UCSD-AML1 (cell line): ENCODE measurements at regions not wholly inside any gene's neighbourhood (a gene's known extent, or its start where the extent isn't known, plus 50 kb on each side); places are given as distances from the start of the nearest gene placed in this dataset.
"Not testable (repeated sequence)": the region's sequence is repeated elsewhere in the genome, so short reads cannot be mapped to it uniquely, and the experiment has no call there.

Experiments
- DNase-seq: peaks from one replicate; lab custom pipeline; 2025; ENCODE audit not compliant: unreplicated experiment; lab: John Stamatoyannopoulos, UW

- no peak for DNase-seq
Observed at GRCh38 chr2:187865025-187865424, 310.8 kb upstream of the TFPI start.

GRCh38 chr2:187867165-187867564 lies 312.9 kb upstream of the TFPI start:
- no peak for DNase-seq

GRCh38 chr2:187869195-187869594 lies 315.0 kb upstream of the TFPI start:
- no peak for DNase-seq

GRCh38 chr2:187871506-187871905 lies 317.3 kb upstream of the TFPI start:
- DNase-seq, result no peak

DNA sequence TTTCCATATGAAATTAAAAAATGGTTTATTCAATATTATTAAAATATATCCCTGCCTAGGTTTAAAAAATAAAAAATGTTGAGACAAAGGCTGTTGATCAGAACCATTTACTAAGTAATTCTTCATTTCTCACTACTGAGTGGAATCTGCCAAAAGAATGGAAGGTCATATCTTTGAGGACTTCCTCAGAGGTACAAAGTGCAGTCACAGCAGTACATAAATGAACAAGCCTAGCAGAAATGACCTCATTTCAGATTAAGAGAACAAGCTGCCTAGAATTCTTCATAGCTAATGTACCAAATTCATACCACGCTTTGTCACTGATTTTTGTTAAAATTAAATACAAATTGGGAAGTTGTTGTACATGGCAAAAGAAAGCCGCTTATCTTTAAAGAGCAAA lies 318.9 kb upstream of the TFPI start:
- no peak for DNase-seq

DNA sequence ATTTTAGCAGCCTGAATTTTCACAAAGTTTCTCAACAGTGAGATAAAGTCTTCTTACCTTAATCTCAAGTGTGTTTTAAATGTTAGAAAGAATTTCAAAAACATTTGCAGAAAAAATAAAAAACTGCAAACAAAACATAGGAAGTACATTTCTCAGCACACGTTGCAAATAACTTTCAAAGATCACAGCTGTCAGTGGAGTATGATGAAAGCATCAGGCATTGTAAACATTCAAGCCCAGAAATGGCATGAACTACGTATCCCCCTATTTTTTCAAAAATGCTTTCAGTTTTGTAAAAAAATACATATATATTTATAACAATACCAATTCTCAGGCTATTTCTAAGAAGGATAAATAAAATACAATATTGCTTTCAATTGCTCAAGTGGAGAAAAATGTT lies 320.6 kb upstream of the TFPI start:
- DNase-seq, result no peak

DNA sequence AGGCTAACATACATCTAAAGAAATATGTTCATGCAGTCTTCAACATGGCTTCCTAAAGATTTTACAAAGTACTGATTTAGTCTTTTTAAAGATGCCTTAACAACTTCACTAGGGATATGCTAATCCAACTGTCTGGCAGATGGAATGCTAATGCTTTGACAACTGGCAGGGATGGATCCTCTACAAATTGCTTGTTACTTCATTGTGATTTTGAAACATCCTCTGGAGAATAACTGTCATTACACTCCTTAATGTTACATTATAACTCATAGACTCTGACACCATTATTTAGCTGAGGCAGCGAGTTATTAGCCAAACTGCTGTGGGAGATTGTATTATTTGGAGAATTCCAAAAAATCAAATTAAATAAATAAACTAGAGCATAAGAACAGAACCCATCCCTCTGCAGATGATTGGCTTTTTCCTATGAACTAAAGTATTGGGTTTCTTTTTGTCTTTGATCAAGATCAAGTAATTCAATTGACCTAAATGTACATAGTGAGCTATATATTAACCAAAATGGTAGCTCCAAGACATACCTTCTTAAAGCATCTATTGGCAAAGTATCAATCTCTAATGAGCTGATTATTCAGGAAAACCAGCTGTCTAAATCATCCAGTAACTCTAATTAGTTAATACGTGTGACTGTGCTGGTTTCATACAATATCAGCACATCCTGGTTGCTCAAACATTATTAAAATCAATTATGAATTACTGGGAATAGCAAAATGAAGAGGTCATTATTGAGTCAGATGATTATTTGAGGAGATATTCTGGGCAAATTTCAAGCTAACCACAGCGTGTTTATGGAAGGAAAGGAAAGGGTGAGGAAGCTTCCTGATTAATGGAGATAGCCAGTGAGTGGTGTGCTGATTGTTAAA lies 321.3 kb upstream of the TFPI start:
- no peak for DNase-seq

DNA sequence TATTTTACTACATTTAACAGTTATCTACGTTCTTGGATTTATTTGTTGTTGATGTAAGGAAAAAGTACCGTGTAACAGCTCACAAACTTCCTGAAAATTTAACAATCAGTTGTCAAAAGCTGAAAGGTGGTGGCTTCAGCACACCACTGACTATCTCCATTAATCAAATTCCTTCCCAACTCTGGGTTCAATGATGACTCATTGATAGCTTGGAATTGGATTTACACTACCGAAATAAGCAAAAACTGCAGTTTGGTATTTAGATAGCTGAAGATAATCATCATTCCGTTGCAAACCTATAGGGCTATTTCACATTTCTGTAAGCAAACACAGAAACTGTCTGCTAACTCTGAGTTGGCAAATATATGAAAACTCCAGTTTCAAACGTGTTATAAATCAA lies 322.3 kb upstream of the TFPI start:
- DNase-seq, result no peak

- no peak for DNase-seq
Observed at GRCh38 chr2:187877391-187877790, 323.2 kb upstream of the TFPI start.

GRCh38 chr2:187878112-187878511 lies 323.9 kb upstream of the TFPI start:
- no peak for DNase-seq

DNA sequence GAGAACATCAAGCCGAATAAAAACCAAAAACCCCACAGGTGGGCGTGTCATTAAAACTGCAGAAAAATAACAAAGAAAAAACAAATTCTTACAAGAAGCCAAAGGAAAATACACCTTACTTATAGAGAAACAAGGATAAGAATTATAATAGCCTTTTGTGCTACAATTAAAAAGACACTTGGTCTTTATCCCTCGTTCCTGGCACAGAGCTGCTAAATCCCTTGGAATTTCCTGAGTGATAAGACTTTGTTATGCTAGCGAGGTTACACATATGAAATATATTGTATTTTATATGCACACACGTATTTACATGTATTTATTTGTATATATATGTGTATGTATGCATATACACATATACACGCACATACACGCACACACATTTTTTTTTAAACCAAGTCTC lies 325.3 kb upstream of the TFPI start:
- DNase-seq, result no peak

DNA sequence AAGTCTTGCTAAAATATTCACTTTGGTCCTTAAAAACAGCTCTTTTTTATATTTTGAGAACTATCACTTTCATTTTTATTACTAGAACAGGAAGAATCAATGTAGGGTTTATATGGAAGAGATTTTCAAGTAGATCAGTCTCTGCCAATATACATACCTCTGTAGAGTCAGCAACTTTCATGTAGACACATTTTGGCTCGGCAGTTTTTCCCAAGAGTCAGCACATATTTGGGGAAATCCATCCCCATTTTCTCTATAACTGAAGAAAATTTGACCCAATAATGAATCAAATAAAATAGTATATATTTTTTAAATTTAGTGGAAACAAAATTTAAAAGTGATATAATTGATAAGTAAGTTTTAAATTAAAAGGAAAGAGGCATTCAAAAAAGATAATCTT lies 329.8 kb upstream of the TFPI start:
- DNase-seq, result no peak

DNA sequence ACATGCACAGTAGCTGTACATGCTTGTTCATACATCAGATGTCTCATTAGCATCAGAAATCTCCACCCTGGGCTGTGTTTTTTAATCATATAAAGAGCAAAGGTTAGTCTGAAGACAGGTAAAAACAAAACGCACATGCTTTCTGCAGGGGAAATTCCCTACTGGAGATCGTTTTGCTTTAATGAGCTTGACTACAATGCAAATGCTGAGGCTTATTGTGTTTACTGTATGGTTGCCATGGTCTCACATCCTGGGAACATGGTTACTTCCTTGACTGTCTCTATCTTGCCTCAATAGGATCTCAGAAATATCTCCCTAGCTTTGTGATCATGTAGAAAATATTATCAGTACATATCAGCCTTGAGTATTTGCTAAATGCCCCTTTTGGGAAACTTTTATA lies 336.5 kb upstream of the TFPI start:
- DNase-seq, result no peak

- DNase-seq, result no peak
Observed at GRCh38 chr2:187900021-187900420, 345.8 kb upstream of the TFPI start.

DNA sequence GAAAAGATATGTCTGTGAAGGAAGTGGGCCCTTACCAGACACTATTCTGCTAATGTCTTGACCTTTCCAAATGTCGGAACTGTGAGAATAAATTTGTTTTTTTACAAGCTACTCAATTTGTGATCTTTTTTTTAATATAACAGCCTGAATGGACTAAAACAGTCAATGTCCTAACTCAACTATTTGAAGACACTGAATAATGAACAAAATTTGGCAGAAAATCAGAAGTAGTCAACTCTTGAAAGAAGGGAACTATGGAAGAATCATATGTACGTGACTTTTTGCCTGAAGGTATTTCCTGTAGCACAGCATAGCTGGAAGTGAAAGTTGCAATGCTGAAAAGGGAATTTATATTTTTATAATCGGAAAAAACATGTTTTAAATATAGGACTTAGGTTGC lies 351.8 kb upstream of the TFPI start:
- DNase-seq, result no peak

GRCh38 chr2:187910922-187911321 lies 356.7 kb upstream of the TFPI start:
- not testable (repeated sequence) for DNase-seq

- no peak for DNase-seq
Observed at GRCh38 chr2:187912950-187913349, 358.7 kb upstream of the TFPI start.

- no peak for DNase-seq
Observed at GRCh38 chr2:187915810-187916209, 361.6 kb upstream of the TFPI start.

DNA sequence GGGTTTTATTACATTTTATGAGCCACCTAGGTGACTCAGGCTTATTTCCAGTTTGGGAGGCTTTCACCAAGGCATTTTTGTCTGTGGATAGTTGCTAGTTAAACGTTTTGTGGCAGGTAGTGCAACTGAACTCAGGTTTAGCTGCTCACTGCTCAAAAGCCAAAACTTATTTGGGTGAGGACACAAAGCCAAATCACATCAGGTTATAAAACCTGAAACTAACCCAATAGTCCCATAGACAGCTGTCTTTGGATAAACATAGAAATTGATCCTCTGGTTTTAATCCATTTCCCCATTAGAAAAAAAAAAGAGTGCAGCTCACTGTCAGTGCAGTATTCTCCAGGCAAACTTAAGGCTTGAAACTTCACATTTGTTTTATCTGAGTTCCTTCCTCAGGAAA lies 362.6 kb upstream of the TFPI start:
- no peak for DNase-seq

DNA sequence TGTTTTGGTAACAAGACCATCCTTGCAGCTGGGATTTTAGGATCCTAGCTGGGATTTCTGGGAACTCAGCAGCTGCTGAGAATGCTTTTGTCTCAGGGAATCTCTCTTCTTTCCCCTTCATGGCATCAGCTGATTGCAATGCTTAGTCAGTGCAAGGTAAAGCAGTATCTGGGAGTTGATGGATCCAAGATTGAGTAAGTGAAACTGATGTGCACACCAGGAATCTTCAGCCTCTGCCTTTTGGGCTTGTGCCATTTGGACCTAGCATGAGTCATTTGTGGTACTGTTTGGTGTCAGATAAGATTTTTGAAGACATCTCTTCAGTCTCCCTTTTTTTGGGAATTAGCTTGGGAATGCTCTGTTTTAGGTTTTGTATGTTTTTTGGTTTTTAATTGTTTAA lies 363.3 kb upstream of the TFPI start:
- DNase-seq, result no peak

GRCh38 chr2:187918996-187919821 lies 365.0 kb upstream of the TFPI start:
- no peak for DNase-seq

- no peak for DNase-seq
Observed at GRCh38 chr2:187920511-187920910, 366.3 kb upstream of the TFPI start.
